ENCODE measurements at regions not wholly inside any gene's neighbourhood (a gene's known extent, or its start where the extent isn't known, plus 50 kb on each side); places are given as distances from the start of the nearest gene placed in this dataset.

DNA sequence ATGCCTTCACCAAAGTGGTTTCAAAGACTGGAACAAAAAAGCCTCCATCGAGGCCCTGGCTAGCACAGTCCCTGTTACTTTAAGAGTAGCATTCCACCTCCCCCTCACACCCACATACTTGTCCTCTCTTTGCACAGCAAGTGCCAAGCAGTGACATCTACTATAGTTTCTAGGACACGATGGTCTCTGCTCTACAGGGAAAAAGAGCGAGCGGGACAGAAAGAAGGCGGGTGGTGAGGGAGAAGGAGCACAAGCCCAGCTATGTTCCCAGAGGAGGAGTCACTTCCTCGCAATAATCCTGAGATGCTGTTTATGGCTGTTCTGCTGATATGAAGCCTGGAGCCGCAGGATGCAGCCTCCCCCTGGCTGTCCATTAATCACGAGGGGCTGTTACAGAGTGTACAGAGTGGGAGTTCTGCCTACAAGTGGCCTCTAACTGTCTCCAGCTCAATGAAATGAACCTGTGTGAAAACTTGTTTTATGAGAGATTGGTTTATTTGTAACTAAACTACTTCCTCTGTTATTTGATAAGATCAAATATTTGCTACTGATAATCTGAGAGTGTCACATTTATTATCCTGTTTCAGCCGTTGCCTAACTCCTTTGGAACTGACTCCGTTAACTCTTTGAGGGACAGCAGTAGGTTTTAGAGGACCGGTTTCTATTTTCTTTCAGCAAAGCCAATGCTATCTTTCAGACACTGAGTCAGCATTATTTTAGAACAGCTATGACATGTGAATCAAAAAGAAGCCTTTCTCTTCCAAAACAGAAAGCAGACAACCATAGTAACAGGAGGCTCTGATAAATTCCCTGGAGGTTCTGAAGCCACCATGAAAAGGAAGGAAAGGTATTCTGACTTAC, 208.0 kb downstream of the SPRY2 start:
- no peak for DNase-seq (ENCODE audit: low read depth in 2 of 2)

- DNase-seq (ENCODE audit: low read depth in 2 of 2): no peak
Measured at GRCh38 chr13:80131204-80131603, 209.7 kb downstream of the SPRY2 start.

DNA sequence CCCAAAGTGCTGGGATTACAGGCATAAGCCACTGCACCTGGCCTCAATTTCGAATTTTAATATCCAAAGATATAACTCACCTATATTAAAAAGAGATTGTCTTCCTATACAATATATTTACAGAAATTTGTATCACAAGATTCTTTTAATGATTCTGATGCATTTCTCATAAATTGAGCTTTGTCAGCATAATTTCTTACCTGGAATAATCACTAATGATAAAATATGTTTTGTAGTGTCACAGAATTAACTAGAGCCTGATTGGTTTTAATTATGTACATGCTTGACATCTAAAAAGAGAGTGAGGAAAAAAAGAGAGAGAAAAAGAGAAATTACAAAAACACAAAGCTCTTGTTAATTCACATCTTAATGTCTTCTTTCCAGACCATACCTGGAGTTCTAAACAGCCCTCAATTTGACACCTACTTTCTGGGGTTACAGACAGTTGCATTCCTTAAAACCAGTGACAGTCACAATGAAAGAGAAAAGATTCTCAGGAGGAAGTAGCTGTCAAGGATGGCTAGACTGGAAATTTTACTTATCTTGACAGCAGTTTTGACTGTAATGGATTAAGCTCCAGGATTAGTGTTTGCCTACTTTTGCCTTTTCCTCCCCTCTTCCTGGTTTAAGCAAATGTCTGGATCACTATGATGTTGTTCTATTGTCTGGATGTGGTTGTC, 214.4 kb downstream of the SPRY2 start:
- DNase-seq (ENCODE audit: low read depth in 2 of 2): no peak

DNA sequence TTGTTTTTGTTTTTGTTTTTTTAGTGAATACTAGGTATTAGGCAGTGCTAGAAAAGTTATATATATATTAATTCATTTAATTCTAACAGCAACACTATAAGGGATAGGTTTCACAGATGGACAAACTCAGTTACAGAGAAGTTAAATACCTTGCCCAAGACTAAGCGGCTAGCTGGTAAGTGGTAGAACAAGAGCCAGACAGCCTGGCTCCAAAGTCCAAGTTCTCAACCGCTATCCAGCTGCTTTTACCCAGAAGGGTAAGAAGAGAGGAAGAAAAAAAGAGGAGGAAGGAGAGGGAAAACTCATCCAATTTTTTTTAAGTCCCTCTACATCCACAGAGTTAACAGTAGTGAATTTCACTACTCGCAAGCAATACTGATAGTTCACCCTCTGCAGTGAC, 217.0 kb downstream of the SPRY2 start:
- DNase-seq (ENCODE audit: low read depth in 2 of 2): no peak

DNA sequence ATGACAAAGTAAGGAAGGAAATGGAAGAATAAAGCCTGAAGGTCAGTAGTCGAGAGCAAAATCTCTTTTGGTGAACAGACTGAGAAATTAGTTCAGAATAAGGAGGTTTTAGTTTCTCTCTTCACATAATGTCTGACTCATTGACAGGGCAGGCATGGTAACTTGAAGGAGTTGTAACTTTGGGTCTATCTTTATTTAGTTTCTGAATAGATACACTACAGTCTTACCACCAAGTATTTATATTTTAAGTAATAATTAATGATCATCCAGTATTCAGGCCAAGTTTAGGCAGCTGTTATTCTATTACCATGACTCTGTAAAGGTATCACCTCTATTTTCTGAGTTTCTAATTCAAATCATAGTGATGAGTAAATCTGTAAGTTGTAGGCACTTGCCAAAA, 219.9 kb downstream of the SPRY2 start:
- no peak for DNase-seq (ENCODE audit: low read depth in 2 of 2)

- DNase-seq (ENCODE audit: low read depth in 2 of 2): no peak
Measured at GRCh38 chr13:80118506-80118905, 222.4 kb downstream of the SPRY2 start.

DNA sequence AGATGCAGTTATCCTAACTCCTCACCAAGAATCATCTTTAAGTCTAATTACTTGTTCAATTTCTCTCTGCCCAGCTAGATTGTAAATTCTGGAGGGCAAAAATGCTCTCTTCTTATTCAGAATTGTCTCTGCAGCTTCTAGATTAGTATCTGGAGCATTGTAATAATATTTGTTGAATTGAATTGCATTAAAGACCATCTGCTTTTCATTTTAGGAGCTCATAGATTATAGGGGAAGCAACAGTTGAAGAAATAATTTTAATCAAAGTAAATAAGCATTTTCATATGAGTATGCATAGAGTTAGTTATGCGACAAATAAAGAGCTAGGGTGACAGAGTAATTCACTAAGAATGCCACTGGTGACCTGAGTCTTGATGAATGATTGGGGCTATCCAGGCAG, 222.8 kb downstream of the SPRY2 start:
- DNase-seq (ENCODE audit: low read depth in 2 of 2): no peak

DNA sequence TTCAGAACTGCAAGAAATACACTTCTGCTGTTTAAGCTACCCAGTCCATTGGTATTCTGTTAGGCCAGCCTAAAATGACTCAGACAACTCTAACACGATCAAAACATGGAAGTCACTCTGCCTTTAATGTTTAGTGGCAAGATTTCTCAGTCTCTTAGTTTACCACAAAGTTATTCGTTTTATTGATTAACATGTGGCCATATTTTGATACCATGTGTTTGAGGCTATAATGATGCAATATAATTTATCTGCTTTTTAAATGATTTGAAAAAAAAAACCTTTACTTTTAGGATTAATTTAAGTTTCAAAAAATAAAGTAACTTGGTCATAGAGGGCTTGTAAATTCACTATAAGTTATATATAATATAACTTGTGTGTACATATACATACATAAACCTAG, 223.4 kb downstream of the SPRY2 start:
- DNase-seq (ENCODE audit: low read depth in 2 of 2): no peak

DNA sequence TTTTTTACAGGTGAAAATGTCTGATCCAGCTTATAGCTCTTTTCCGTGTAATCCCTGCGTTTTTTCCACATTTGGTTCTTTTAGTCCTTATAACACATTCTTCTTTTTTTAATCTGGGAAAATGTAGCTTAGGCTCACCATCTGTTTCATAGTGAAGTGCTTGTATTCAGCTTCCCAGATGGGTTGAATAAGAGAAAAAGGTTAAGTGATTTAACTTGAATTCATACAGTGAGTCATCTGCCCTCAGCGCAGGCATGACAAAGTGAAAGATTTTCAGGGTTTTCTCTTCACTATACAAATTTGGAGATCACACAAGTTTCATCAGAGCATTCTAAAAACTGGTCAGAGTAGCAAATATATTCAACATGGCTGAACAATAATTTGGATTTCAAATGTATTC, 224.8 kb downstream of the SPRY2 start:
- no peak for DNase-seq (ENCODE audit: low read depth in 2 of 2)

GRCh38 chr13:80115616-80116015, 225.3 kb downstream of the SPRY2 start:
- DNase-seq (ENCODE audit: low read depth in 2 of 2): no peak

GRCh38 chr13:80113714-80114454, 227.0 kb downstream of the SPRY2 start:
- DNase-seq (ENCODE audit: low read depth in 2 of 2): no peak

- DNase-seq (ENCODE audit: low read depth in 2 of 2): no peak
Measured at GRCh38 chr13:80109303-80109702, 231.6 kb downstream of the SPRY2 start.

- no peak for DNase-seq (ENCODE audit: low read depth in 2 of 2)
Measured at GRCh38 chr13:80105350-80105749, 235.6 kb downstream of the SPRY2 start.

DNA sequence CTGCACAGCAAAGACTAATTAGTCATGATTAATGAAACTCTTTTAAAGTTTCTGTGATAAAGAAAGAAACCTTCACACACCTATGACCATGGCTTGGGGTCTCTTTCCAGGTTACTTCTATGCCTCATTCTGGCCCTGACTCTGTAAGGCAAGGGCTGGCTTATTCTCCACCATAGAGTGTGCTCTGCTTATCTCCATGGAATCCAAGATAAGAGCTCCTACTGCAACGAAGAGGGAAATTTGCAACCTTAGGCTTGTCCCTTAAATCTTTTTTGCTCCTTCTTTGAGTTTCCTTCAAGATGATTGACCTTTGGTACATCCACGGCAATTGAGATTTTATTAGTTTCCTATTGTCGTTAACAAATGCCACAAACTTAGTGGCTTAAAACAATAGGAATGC, 239.9 kb downstream of the SPRY2 start:
- DNase-seq (ENCODE audit: low read depth in 2 of 2): no peak

GRCh38 chr13:80100636-80101035, 240.3 kb downstream of the SPRY2 start:
- DNase-seq (ENCODE audit: low read depth in 2 of 2): no peak

DNA sequence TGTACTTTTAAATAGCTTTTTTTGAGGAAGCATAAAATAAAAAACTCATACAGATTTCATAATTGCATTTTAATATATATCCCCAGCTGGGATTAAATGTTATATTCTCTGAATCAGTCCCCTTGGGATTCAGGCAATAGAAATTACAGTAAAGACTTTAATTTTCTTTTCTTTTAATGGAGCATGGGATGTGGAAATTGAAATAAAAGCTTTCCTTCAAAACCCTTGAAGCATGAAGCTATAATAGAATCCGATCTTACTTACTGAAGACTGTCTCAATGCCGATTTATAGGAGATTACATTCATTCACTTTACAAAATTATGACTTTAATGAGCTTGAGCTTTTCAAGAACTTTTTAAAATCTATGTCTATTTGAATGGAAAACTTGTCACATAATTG, 243.4 kb downstream of the SPRY2 start:
- no peak for DNase-seq (ENCODE audit: low read depth in 2 of 2)

DNA sequence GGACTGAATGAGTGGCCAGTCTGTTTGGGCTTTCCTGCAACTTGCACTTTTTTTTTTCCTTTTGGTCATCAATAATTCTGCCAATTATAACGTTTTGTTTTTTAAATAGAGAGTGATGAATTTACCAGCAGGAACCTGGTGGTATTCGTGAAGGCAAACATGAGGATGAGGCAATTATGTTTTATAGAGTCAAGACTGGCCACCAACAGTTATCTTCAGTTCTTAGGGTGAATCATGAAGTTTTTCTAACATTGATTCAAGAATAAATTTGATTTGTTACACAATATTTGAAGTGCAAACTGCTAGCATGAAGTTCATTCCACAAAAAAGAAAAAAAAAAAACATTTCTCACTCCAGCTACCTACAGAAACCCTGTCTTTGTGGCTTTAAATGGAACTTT, 244.5 kb downstream of the SPRY2 start:
- no peak for DNase-seq (ENCODE audit: low read depth in 2 of 2)

DNA sequence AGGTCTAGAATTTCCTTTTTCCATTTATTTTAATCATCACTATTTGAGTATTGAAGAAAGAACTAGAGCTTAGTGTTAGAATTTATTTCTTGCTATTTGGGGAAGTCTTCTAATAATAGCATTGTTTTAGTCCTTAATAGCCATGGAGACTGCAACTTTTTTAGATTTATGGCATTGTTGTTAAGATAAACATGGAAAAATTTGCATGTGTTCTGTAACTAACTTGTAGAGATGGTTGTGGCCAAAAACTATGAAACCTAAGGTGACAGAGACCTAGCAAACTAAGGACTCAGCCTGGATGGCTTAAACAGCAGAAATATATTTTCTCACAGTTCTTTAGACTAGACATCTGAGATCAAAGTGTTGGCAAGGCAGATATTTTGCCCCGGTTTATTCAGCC, 246.4 kb downstream of the SPRY2 start:
- no peak for DNase-seq (ENCODE audit: low read depth in 2 of 2)

GRCh38 chr13:80093888-80094287, 247.0 kb downstream of the SPRY2 start:
- DNase-seq (ENCODE audit: low read depth in 2 of 2): no peak

- DNase-seq (ENCODE audit: low read depth in 2 of 2): no peak
Measured at GRCh38 chr13:80086304-80086721, 254.6 kb downstream of the SPRY2 start.

GRCh38 chr13:80083853-80084676, 256.9 kb downstream of the SPRY2 start:
- DNase-seq (ENCODE audit: low read depth in 2 of 2): no peak

Data from stimulated activated CD8-positive, alpha-beta memory T cell treated with anti-CD3 and anti-CD28 coated beads, Interleukin-7, amount 100 ng/mL, for 1 hour (primary cell).